NB4 (cell line): ENCODE measurements at regions not wholly inside any gene's neighbourhood (a gene's known extent, or its start where the extent isn't known, plus 50 kb on each side); places are given as distances from the start of the nearest gene placed in this dataset.

ENCODE experiments used
- CTCF ChIP-seq: IDR thresholded peaks from one replicate; pipeline ENCODE4 v1.5.1; 2012; ENCODE audit warnings: low read depth, low read length
- MAX ChIP-seq: IDR thresholded peaks from 2 replicates; pipeline ENCODE4 v1.6.1; 2011; ENCODE audit warnings: low read depth, low read length
- MYC ChIP-seq: IDR thresholded peaks from 2 replicates; pipeline ENCODE4 v1.6.1; 2011; ENCODE audit warnings: low read depth, low read length
- POLR2A ChIP-seq: IDR thresholded peaks from 2 replicates; pipeline ENCODE4 v1.6.1; 2011; ENCODE audit warnings: mild to moderate bottlenecking; ENCODE audit not compliant: insufficient read length; ENCODE audit errors: extremely low read depth

- TF ChIP-seq CTCF (no peak), POLR2A (no peak), MYC (no peak), MAX (no peak)
These were observed 421.6 kb upstream of the CHST9 start for GRCh38 chr18:27606741-27607140.
